ENCODE measurements at regions not wholly inside any gene's neighbourhood (a gene's known extent, or its start where the extent isn't known, plus 50 kb on each side); places are given as distances from the start of the nearest gene placed in this dataset.

- H2AFZ ChIP-seq (ENCODE audit: low read depth, low read length) = no peak overlapping the region
- POLR2A ChIA-PET = no interaction called here
- no peaks in the 10 kb centered on the region for H3K79me2 ChIP-seq (ENCODE audit: control insufficient read depth, insufficient read depth, low read length)
- H3K9me1 ChIP-seq (replicated peaks; ENCODE audit: control insufficient read depth, extremely low read depth, insufficient read depth, low read length) = no peaks in the 10 kb centered on the region
- intact Hi-C loops (cut with micrococcal nuclease) (loop anchor here (2.0 to 5.0 kb wide), 3 partner anchors 143 to 583 kb away; no protein-coding TSS in a partner anchor), dilution Hi-C loops (cut with MboI; ENCODE audit: extremely low pct_ligation_motif_present, low sequenced_read_pairs) (no loop called here)
- CTCF ChIA-PET = interaction anchor here (1.7 to 2.0 kb wide), 2 partner anchors 151 to 590 kb away, joined by 4 to 5 read pairs; no protein-coding TSS in a partner anchor
- no TSS peak for BruUV-seq (replicated peaks)
- no peaks in the 10 kb centered on the region for H3K4me1 ChIP-seq (ENCODE audit: control insufficient read depth, extremely low read depth, insufficient read depth, low read length)
- TF ChIP-seq, protein P1, sequence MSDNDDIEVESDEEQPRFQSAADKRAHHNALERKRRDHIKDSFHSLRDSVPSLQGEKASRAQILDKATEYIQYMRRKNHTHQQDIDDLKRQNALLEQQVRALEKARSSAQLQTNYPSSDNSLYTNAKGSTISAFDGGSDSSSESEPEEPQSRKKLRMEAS (IDR thresholded peaks at IDR 0.05; ENCODE audit: insufficient read depth, insufficient read length) = no peak
- TF ChIP-seq POLR2AphosphoS5 (IDR thresholded peaks at IDR 0.05; ENCODE audit: insufficient read depth, low read depth, low read length) (no peak), MYC (IDR thresholded peaks at IDR 0.05; ENCODE audit: low read depth, low read length) (no peak), EZH2 (IDR thresholded peaks at IDR 0.05; ENCODE audit: borderline replicate concordance, low read depth, low read length, severe bottlenecking) (no peak), CTCF (IDR thresholded peaks at IDR 0.05; ENCODE audit: extremely low read depth in 1 of 2, insufficient read depth in 1 of 2, low read depth in 1 of 2, low read length in 2 of 2) (no peak)
- FAIRE-seq (no peak), DNase-seq (ENCODE audit: low read depth, low spot score) (no peak)
- H3K36me3 ChIP-seq (ENCODE audit: control insufficient read depth in 2 of 2, extremely low read depth in 1 of 2, insufficient read depth in 2 of 2, low read length in 2 of 2) = no peaks in the 10 kb centered on the region
- no peak overlapping the region for H3K4me3 ChIP-seq (replicated peaks in 1 of 3; ENCODE audit: insufficient read depth in 1 of 3, low read depth in 1 of 3, low read length in 3 of 3)
- no peaks in the 10 kb centered on the region for H4K20me1 ChIP-seq (replicated peaks; ENCODE audit: control insufficient read depth, extremely low read depth, insufficient read depth, low read length)
- no peak overlapping the region for H3K9ac ChIP-seq (replicated peaks; ENCODE audit: extremely low read depth, insufficient read depth, low read length)
- H3K27me3 ChIP-seq (ENCODE audit: control insufficient read depth in 2 of 2, insufficient read depth in 2 of 2, low read length in 2 of 2) = no peaks in the 10 kb centered on the region
- H3K27ac ChIP-seq (ENCODE audit: insufficient read depth, low read depth, low read length) = no peak overlapping the region
- no peak overlapping the region for H3K4me2 ChIP-seq (ENCODE audit: insufficient read depth, low read length)
- no peaks in the 10 kb centered on the region for H3K9me3 ChIP-seq (replicated peaks; ENCODE audit: control insufficient read depth, insufficient read depth, low read length)
Measured at GRCh38 chr12:66859751-66860440, 181.0 kb upstream of the GRIP1 start.
